ENCODE measurements at regions not wholly inside any gene's neighbourhood (a gene's known extent, or its start where the extent isn't known, plus 50 kb on each side); places are given as distances from the start of the nearest gene placed in this dataset.

GRCh38 chr6:1468126-1468525 lies 78.8 kb downstream of the FOXF2 start:
- no peaks in the 10 kb centered on the region for H3K36me3 ChIP-seq (replicated peaks in 1 of 2)
- no peak overlapping the region for H3K27ac ChIP-seq
- WGBS, 4 donors: 34 to 43% (median 38%) methylated on average over 7 of the region's 7 CpGs
- no peaks in the 10 kb centered on the region for H3K9me3 ChIP-seq (replicated peaks in 1 of 3)
- TF ChIP-seq POLR2A (IDR thresholded peaks at IDR 0.05): no peak
- H3K4me3 ChIP-seq: no peak overlapping the region
- no peak for DNase-seq
- no peaks in the 10 kb centered on the region for H3K4me1 ChIP-seq (replicated peaks in 1 of 2)
- H3K27me3 ChIP-seq: no peaks in the 10 kb centered on the region
- intact Hi-C loops (cut with DNase I): no loop called here

GRCh38 chr6:1470040-1470439 lies 80.7 kb downstream of the FOXF2 start:
- DNase-seq: no peak
- TF ChIP-seq CTCF (IDR thresholded peaks at IDR 0.05): no peak
- TF ChIP-seq POLR2A (IDR thresholded peaks at IDR 0.05): no peak
- Histone ChIP-seq H3K27me3 (no peaks in the 10 kb centered on the region), H3K4me1 (replicated peaks in 1 of 2) (no peaks in the 10 kb centered on the region), H3K9me3 (replicated peaks in 1 of 3) (no peaks in the 10 kb centered on the region), H3K27ac (no peak overlapping the region), H3K36me3 (replicated peaks in 1 of 2) (no peaks in the 10 kb centered on the region), H3K4me3 (no peak overlapping the region)
- intact Hi-C loops (cut with DNase I): no loop called here
- WGBS, 4 donors: 59 to 70% (median 62%) methylated on average over 3 of the region's 3 CpGs

- TF ChIP-seq POLR2A (IDR thresholded peaks at IDR 0.05): no peak
- TF ChIP-seq CTCF (IDR thresholded peaks at IDR 0.05): no peak
- no peak overlapping the region for H3K4me3 ChIP-seq
- no peaks in the 10 kb centered on the region for H3K4me1 ChIP-seq (replicated peaks in 1 of 2)
- no peaks in the 10 kb centered on the region for H3K9me3 ChIP-seq (replicated peaks in 1 of 3)
- intact Hi-C loops (cut with DNase I): no loop called here
- DNase-seq: no peak
- no peaks in the 10 kb centered on the region for H3K36me3 ChIP-seq (replicated peaks in 1 of 2)
- no peaks in the 10 kb centered on the region for H3K27me3 ChIP-seq
- H3K27ac ChIP-seq: no peak overlapping the region
These were observed 83.3 kb downstream of the FOXF2 start for GRCh38 chr6:1472643-1473042.

- Histone ChIP-seq H3K4me1 (replicated peaks in 1 of 2) (no peaks in the 10 kb centered on the region), H3K36me3 (replicated peaks in 1 of 2) (no peaks in the 10 kb centered on the region), H3K4me3 (no peak overlapping the region), H3K9me3 (replicated peaks in 1 of 3) (no peaks in the 10 kb centered on the region), H3K27me3 (no peaks in the 10 kb centered on the region), H3K27ac (no peak overlapping the region)
- TF ChIP-seq POLR2A (IDR thresholded peaks at IDR 0.05) (no peak), CTCF (IDR thresholded peaks at IDR 0.05) (no peak)
- no peak for DNase-seq
- intact Hi-C loops (cut with DNase I): no loop called here
- WGBS, 4 donors: 68 to 77% (median 76%) methylated on average over 8 of the region's 8 CpGs
These were observed 83.8 kb downstream of the FOXF2 start for GRCh38 chr6:1473166-1473565.

- TF ChIP-seq POLR2A (IDR thresholded peaks at IDR 0.05) (no peak), CTCF (IDR thresholded peaks at IDR 0.05) (no peak)
- Histone ChIP-seq H3K27ac (no peak overlapping the region), H3K27me3 (no peaks in the 10 kb centered on the region), H3K9me3 (replicated peaks in 1 of 3) (no peaks in the 10 kb centered on the region), H3K36me3 (replicated peaks in 1 of 2) (no peaks in the 10 kb centered on the region), H3K4me1 (replicated peaks in 1 of 2) (no peaks in the 10 kb centered on the region), H3K4me3 (no peak overlapping the region)
- 60 to 93% (median 69%) methylated on average over 1 of the region's 1 CpG for WGBS, 4 donors
- no peak for DNase-seq
- intact Hi-C loops (cut with DNase I): no loop called here
These were observed 84.2 kb downstream of the FOXF2 start for GRCh38 chr6:1473598-1473997.

All from adrenal gland (tissue), 9 donors.